Left lung (tissue), 4 donors: ENCODE measurements at regions not wholly inside any gene's neighbourhood (a gene's known extent, or its start where the extent isn't known, plus 50 kb on each side); places are given as distances from the start of the nearest gene placed in this dataset.
"Not testable (repeated sequence)": the region's sequence is repeated elsewhere in the genome, so short reads cannot be mapped to it uniquely, and the experiment has no call there.

Source experiments
- ATAC-seq: fragments of 200-7000 bp; cut with Tn5 transposase; one replicate; pipeline ENCODE4 v1.9.1; 2020; ENCODE audit warnings: moderate library complexity
- DNase-seq, 4 donors: peaks; one replicate each; pipeline ENCODE4 v3.0.0-alpha.2; 2013 to 2020
- H3K27ac ChIP-seq, 2 donors: fragments of 200-600 bp; sonication (generic) in 1 of 2; one replicate each; pipeline versions ENCODE4 v1.5.0 to v1.8.0; 2020 to 2021
- H3K27me3 ChIP-seq, 2 donors: fragments of 200-600 bp; sonication (generic) in 1 of 2; one replicate each; pipeline versions ENCODE4 v1.5.0 to v1.8.0; 2020 to 2021
- H3K36me3 ChIP-seq, 2 donors: fragments of 200-600 bp; sonication (generic) in 1 of 2; one replicate each; pipeline versions ENCODE4 v1.5.0 to v1.8.0; 2020 to 2021
- H3K4me1 ChIP-seq, 2 donors: fragments of 200-600 bp; one replicate each; pipeline ENCODE4 v1.8.0; 2021
- H3K4me3 ChIP-seq, 2 donors: fragments of 200-600 bp; sonication (generic) in 1 of 2; one replicate each; pipeline versions ENCODE4 v1.5.0 to v1.8.0; 2020 to 2021; ENCODE audit warnings: mild to moderate bottlenecking in 1 of 2
- H3K9me3 ChIP-seq, 2 donors: fragments of 200-600 bp; sonication (generic) in 1 of 2; one replicate each; pipeline versions ENCODE4 v1.5.0 to v1.8.0; 2020 to 2021
- intact Hi-C, 2 donors: fragments of 100-400 bp; cut with DNase I; formaldehyde crosslinking; loops; one replicate each; pipeline versions ENCODE4 v1.11.2 to v1.14.2; 2022
- donor health status: DM: no; HTN: yes; CAD: no.
- donor health status: DM: no; HTN: no; CAD: no.

- H3K36me3 ChIP-seq, H3K4me3 ChIP-seq, H3K9me3 ChIP-seq, H3K27me3 ChIP-seq, intact Hi-C loops, H3K4me1 ChIP-seq, H3K27ac ChIP-seq: not testable (repeated sequence)
- DNase-seq (peak in 1 of 4 donors; percentile 78), ATAC-seq (peak; percentile 72)
Observed at GRCh38 chr21:6428498-6429092, 4092.8 kb upstream of the TPTE start.

GRCh38 chr21:6429924-6430323 is 4091.5 kb upstream of the TPTE start:
- H3K4me1 ChIP-seq, H3K36me3 ChIP-seq, H3K27me3 ChIP-seq, H3K4me3 ChIP-seq, intact Hi-C loops, ATAC-seq, H3K27ac ChIP-seq, H3K9me3 ChIP-seq: not testable (repeated sequence)
- peak in 1 of 4 donors; percentile 18 for DNase-seq

GRCh38 chr21:6433149-6433548 is 4088.2 kb upstream of the TPTE start:
- H3K4me3 ChIP-seq, H3K4me1 ChIP-seq, intact Hi-C loops, ATAC-seq, H3K27me3 ChIP-seq, DNase-seq, H3K27ac ChIP-seq, H3K36me3 ChIP-seq, H3K9me3 ChIP-seq: not testable (repeated sequence)

- H3K27ac ChIP-seq, H3K4me3 ChIP-seq, H3K9me3 ChIP-seq, H3K4me1 ChIP-seq, ATAC-seq, H3K27me3 ChIP-seq, H3K36me3 ChIP-seq, intact Hi-C loops: not testable (repeated sequence)
- peak in 1 of 4 donors; percentile 33 for DNase-seq
Observed at GRCh38 chr21:6436205-6436604, 4085.2 kb upstream of the TPTE start.

- H3K27ac ChIP-seq = not testable (repeated sequence)
Observed at GRCh38 chr21:6436971-6437833, 4084.2 kb upstream of the TPTE start.

GRCh38 chr21:6437834-6438187 is 4083.6 kb upstream of the TPTE start:
- H3K27ac ChIP-seq, H3K27me3 ChIP-seq, H3K9me3 ChIP-seq, intact Hi-C loops, H3K4me3 ChIP-seq, H3K36me3 ChIP-seq, H3K4me1 ChIP-seq: not testable (repeated sequence)
- ATAC-seq (peak; percentile 26), DNase-seq (peak in 1 of 4 donors; percentile 8)

More at GRCh38 chr21:6436971-6437833, 4084.2 kb upstream of the TPTE start:
- ATAC-seq = peak; percentile 89
- H3K4me3 ChIP-seq, H3K9me3 ChIP-seq, H3K4me1 ChIP-seq, DNase-seq, H3K27me3 ChIP-seq, intact Hi-C loops, H3K36me3 ChIP-seq: not testable (repeated sequence)

GRCh38 chr21:6439058-6439457 is 4082.3 kb upstream of the TPTE start:
- intact Hi-C loops = not testable (repeated sequence)

GRCh38 chr21:6454648-6455340 is 4066.6 kb upstream of the TPTE start:
- H3K36me3 ChIP-seq, intact Hi-C loops, H3K27me3 ChIP-seq, H3K4me3 ChIP-seq, ATAC-seq, H3K4me1 ChIP-seq, DNase-seq, H3K27ac ChIP-seq, H3K9me3 ChIP-seq: not testable (repeated sequence)

More at GRCh38 chr21:6439058-6439457, 4082.3 kb upstream of the TPTE start:
- not testable (repeated sequence) for H3K27ac ChIP-seq, H3K4me3 ChIP-seq, H3K4me1 ChIP-seq, H3K27me3 ChIP-seq, ATAC-seq, H3K9me3 ChIP-seq, H3K36me3 ChIP-seq, DNase-seq

- H3K36me3 ChIP-seq, DNase-seq, intact Hi-C loops, H3K27ac ChIP-seq, ATAC-seq, H3K9me3 ChIP-seq, H3K4me1 ChIP-seq, H3K4me3 ChIP-seq, H3K27me3 ChIP-seq: not testable (repeated sequence)
Observed at GRCh38 chr21:6456011-6456661, 4065.2 kb upstream of the TPTE start.

- intact Hi-C loops, DNase-seq, ATAC-seq: not testable (repeated sequence)
Observed at GRCh38 chr21:6459761-6460160, 4061.6 kb upstream of the TPTE start.

GRCh38 chr21:6461358-6461757 is 4060.0 kb upstream of the TPTE start:
- H3K4me3 ChIP-seq, H3K36me3 ChIP-seq, H3K27me3 ChIP-seq, H3K4me1 ChIP-seq, intact Hi-C loops, H3K27ac ChIP-seq, ATAC-seq, H3K9me3 ChIP-seq, DNase-seq: not testable (repeated sequence)

More at GRCh38 chr21:6459761-6460160, 4061.6 kb upstream of the TPTE start:
- H3K9me3 ChIP-seq, H3K27me3 ChIP-seq, H3K4me1 ChIP-seq, H3K36me3 ChIP-seq, H3K4me3 ChIP-seq, H3K27ac ChIP-seq: not testable (repeated sequence)

- H3K9me3 ChIP-seq, DNase-seq, H3K4me3 ChIP-seq, intact Hi-C loops, H3K36me3 ChIP-seq, ATAC-seq, H3K27ac ChIP-seq, H3K27me3 ChIP-seq, H3K4me1 ChIP-seq: not testable (repeated sequence)
Observed at GRCh38 chr21:6464419-6464818, 4057.0 kb upstream of the TPTE start.
